ENCODE measurements at regions not wholly inside any gene's neighbourhood (a gene's known extent, or its start where the extent isn't known, plus 50 kb on each side); places are given as distances from the start of the nearest gene placed in this dataset.

DNA sequence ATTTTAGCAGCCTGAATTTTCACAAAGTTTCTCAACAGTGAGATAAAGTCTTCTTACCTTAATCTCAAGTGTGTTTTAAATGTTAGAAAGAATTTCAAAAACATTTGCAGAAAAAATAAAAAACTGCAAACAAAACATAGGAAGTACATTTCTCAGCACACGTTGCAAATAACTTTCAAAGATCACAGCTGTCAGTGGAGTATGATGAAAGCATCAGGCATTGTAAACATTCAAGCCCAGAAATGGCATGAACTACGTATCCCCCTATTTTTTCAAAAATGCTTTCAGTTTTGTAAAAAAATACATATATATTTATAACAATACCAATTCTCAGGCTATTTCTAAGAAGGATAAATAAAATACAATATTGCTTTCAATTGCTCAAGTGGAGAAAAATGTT lies 320.6 kb upstream of the TFPI start:
- TF ChIP-seq, protein P1, sequence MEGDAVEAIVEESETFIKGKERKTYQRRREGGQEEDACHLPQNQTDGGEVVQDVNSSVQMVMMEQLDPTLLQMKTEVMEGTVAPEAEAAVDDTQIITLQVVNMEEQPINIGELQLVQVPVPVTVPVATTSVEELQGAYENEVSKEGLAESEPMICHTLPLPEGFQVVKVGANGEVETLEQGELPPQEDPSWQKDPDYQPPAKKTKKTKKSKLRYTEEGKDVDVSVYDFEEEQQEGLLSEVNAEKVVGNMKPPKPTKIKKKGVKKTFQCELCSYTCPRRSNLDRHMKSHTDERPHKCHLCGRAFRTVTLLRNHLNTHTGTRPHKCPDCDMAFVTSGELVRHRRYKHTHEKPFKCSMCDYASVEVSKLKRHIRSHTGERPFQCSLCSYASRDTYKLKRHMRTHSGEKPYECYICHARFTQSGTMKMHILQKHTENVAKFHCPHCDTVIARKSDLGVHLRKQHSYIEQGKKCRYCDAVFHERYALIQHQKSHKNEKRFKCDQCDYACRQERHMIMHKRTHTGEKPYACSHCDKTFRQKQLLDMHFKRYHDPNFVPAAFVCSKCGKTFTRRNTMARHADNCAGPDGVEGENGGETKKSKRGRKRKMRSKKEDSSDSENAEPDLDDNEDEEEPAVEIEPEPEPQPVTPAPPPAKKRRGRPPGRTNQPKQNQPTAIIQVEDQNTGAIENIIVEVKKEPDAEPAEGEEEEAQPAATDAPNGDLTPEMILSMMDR (IDR thresholded peaks at IDR 0.05): no peak
- TF ChIP-seq POLR2A (IDR thresholded peaks at IDR 0.05): no peak

Measured in body of pancreas (tissue), 4 donors.